NAMALWA (cell line): ENCODE measurements at regions not wholly inside any gene's neighbourhood (a gene's known extent, or its start where the extent isn't known, plus 50 kb on each side); places are given as distances from the start of the nearest gene placed in this dataset.
"Not testable (repeated sequence)": the region's sequence is repeated elsewhere in the genome, so short reads cannot be mapped to it uniquely, and the experiment has no call there.

Experiments
- DNase-seq: peaks from one replicate; pipeline ENCODE4 v3.0.0-alpha.2; 2015; ENCODE audit warnings: low spot score

- DNase-seq: no peak
These were observed 53.7 kb upstream of the OTOGL start for GRCh38 chr12:80045594-80045993.

- DNase-seq: no peak
These were observed 54.7 kb upstream of the OTOGL start for GRCh38 chr12:80044694-80045046.

- no peak for DNase-seq
These were observed 57.6 kb upstream of the OTOGL start for GRCh38 chr12:80041692-80042091.

DNA sequence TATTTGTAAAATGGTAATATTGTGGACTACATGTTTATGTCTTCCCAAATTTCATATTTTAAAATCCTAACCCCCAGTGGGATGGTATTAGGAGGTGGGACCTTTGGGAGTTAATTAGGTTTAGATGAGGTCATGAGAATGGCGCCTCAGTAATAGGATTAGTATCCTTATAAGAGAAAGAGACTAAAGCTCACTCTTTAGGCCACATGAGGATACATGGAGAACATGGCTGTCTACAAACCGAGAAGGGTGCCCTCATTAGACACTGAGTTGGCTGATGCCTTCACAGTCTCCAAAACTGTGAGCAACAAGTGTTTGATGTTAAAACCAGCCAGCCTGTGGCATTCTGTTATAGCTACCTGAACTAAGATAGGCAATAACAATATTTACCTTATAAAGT is 58.3 kb upstream of the OTOGL start:
- no peak for DNase-seq

DNA sequence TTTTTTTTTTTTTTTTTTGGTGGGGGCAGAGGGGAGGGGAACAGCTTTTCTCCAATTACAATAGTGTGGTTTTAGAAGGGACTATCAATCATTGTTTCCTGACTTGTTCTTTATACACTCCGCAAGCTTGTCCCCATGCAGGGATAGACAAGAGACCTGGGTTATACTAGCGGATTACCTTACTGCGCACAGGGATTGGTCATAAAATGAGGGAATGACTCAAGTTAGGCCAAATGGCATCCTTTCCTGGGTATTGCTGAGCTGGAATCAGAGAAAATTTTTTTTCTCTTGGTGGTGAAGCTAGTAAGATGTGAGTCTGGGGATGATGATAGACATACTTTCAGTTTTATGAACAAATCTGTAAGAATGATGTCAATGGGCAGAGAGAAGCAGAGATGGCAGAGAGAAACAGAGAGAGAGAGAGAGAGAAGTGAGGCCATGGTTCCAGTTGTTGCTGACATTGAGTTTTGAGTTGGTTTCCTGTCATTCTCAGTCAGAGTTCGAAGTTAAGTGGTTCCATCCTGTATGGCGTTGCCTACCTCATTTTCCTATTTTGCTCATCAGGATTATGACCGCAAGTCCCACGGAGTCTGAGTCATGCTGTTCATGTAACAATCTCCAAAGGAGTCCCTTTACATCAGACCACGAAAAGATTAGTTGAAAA is 59.1 kb upstream of the OTOGL start:
- DNase-seq: no peak

- DNase-seq: no peak
These were observed 61.2 kb upstream of the OTOGL start for GRCh38 chr12:80038062-80038560.

GRCh38 chr12:80033448-80033847 is 65.9 kb upstream of the OTOGL start:
- DNase-seq: no peak

- DNase-seq: no peak
These were observed 66.4 kb upstream of the OTOGL start for GRCh38 chr12:80032946-80033345.

DNA sequence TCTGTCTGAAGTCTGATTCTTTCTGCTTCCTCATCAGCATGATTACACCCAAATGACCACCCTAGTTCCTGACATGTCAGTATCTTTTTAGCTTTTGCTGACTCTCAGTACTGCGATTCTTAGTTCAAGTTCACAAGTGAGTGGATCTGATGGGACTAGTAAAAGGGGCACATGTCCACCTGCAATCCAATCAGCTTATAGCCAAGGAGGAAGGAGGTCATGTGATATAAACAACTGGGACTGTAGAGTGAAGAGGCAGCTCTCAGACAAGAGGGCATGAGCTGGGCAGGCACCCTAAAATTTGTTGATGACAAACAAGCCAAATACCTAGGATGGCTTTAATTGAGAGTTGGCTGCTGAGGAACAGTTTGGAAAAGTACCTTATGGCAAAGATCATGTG is 68.1 kb upstream of the OTOGL start:
- peak; percentile 3 for DNase-seq

- DNase-seq: no peak
These were observed 73.7 kb upstream of the OTOGL start for GRCh38 chr12:80025638-80026037.

- DNase-seq: no peak
These were observed 79.6 kb upstream of the OTOGL start for GRCh38 chr12:80019691-80020090.

DNA sequence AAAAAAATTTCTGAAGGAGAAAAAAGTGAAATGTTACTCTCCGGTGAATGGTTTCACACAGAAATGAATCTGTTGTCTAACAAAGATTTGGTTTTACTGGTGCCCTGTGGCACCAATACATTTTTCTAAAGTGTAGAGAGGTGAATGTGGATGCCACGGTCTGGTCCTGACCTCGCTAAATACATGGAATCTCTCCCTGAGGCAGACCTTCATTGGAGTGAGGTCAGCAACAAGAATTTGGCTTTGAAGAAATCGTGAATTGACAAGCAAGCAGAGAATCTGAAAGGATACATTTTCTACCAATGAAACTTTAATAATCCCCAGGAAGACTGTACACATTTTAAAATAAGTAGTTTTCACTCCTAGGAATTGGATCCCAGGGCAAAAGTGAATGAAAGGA is 81.2 kb upstream of the OTOGL start:
- DNase-seq: no peak

- DNase-seq: no peak
These were observed 82.0 kb upstream of the OTOGL start for GRCh38 chr12:80017261-80017870.

DNA sequence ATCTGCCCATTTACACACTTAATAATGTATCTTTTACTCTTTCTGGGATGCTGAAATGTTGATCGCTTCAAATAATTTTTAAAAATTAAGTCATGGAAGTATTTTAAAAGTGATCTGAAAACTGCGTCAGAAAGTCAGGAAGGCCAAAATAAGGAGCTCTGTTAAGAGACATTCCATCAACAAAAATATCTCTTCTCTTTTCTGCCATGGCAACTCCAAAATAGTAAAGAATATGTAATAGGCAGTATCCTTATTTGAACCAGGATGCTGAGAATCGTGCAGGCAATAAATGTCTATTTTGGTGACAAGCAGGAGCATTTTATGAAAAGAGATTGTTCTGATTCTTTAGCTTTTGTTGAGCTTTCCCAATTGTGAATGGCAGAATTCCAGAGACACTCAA is 81.8 kb upstream of the PPP1R12A start:
- DNase-seq: no peak

DNA sequence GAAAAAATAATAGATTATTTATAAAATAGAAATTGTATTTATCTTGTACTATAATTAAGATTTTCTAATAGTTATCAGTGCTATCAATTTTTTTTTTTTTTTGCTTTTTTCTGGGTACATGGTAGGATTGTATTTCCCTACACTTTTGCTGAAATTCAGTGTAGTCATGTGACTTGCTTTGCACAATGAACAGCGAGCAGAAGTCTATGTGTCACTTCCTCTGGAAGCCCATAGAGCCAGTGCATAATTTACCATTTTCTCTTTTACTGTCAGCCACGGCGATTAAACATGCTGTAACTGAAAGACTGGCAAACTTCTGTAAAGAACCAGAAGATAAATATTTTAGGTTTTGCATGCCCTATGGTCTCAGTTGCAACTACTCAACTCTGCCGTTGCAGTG is 80.8 kb upstream of the PPP1R12A start:
- no peak for DNase-seq

GRCh38 chr12:80003744-80004143 is 68.8 kb upstream of the PPP1R12A start:
- DNase-seq: not testable (repeated sequence)

DNA sequence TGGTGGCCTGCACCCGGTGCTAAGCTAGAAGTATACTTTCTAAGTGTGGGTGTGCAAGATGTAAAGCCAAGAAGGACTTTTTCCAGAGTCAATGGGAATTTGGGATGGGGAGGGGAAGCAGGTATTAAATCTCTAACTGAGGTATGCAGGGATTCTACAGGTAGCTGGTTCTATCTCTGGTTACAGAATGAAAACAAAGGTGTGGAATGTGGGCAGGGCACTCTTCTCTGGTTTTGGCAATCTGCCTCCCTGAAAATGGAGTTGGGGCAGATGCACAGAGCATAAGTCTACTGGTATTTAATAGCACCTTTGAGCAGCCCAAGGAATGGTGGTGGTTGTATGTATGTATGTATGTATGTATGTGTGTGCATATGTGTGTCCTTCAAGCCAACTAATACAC is 66.7 kb upstream of the PPP1R12A start:
- DNase-seq: no peak

GRCh38 chr12:80000831-80001230 is 65.9 kb upstream of the PPP1R12A start:
- DNase-seq: no peak

DNA sequence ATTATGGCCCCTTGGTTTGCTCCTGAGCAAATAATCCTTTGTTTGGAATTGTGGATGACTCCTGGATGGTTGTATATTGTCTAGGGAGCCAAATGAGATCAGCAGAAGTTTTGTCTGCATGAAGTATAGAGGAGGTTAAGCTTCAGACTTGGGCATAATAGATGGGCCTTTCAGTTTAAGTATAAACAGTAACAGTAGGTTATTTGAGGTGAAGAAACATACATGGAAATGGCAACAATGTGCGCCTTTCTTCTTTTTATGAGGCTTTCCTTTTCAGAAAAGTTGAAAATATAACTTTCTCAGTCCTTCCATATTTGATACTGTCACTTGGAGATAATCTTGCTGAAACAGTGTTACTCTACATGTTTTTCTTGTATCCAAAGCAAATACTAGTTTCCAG is 63.7 kb upstream of the PPP1R12A start:
- DNase-seq: no peak

DNA sequence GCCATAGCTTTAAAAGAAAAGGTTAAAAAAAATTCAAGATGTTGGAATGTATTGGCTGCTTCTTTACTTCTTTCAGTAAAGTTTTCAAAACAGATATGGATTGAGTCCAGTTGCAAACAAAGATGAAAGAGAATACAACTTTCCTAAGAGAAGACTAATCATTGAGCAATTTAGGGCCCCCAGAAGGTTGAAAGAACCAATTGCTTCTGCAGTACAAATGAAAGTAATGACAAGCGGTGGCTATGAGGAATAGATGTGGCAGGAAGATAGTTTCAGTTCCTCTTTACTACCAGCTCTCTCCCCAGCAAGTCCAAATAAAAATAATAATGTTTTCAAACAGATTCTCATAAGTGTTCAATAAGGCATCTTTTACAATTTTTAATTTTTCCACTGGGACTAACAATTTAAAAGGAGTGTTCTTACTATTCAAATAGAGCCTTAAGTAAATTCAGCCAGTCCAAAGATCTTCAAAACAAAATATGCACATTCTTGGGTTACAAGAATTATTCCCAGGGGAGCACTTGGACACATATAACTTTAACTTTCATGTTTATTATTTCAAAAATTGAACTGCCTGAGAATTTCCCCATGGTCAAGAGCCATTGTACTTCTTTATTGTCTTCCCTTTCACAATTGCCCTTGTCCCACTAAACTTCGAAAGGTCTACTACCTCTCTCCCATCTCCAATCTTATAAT is 62.3 kb upstream of the PPP1R12A start:
- peak; percentile 71 for DNase-seq

DNA sequence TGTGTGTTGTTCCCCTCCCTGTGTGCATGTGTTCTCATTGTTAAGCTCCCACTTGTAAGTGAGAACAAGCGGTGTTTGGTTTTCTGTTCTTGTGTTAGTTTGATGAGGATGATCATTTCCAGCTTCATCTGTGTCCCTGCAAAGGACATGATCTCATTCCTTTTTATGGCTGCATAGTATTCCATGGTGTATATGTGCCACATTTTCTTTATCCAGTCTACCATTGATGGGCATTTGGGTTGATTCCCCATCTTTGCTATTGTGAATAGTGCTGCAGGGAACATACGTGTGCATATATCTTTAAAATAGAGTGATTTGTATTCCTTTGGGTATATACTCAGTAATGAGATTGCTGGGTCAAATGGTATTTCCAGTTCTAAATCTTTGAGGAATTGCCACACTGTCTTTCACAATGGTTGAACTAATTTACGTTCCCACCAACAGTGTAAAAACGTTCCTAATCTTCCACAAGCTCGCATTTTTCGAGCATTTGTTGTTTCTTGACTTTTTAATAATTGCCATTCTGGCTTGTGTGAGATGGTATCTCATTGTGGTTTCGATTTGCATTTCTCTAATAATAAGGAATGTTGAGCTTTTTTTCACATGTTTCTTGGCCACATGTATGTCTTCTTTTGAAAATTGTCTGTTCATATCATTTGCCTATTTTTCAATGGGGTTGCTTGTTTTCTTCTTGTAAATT is 60.6 kb upstream of the PPP1R12A start:
- DNase-seq: not testable (repeated sequence)

DNA sequence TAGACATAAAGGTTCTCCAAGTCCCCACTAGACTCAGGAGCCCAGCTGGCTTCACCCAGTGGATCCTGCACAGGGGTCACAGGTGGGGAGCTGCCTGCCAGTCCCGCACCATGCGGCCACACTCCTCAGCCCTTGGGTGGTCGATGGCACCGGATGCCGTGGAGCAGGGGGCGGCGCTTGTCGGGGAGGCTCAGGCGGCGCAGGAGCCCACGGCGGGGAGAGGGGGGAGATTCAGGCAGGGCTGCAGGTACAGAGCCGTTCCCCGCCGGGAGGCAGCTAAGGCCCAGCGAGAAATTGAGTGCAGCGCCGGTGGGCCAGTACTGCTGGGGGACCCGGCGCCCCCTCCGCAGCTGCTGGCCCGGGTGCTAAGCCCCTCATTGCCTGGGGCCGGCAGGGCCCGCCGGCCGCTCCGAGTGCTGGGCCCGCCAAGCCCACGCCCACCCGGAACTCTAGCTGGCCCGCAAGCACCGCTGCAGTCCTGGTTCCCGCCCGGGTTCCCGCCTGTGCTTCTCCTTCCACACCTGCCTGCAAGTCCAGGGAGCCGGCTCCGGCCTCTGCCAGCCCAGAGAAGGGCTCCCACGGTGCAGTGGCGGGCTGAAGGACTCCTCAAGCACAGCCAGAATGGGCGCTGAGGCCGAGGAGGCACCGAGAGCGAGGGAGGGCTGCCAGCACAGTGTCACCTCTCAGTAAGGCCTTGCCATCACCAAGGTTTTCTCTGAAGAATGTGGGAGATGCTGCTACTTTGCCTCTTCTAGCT is 58.4 kb upstream of the PPP1R12A start:
- DNase-seq: no peak
